GM19025 (cell line): ENCODE measurements at regions not wholly inside any gene's neighbourhood (a gene's known extent, or its start where the extent isn't known, plus 50 kb on each side); places are given as distances from the start of the nearest gene placed in this dataset.
"Not testable (repeated sequence)": the region's sequence is repeated elsewhere in the genome, so short reads cannot be mapped to it uniquely, and the experiment has no call there.

Experiments
- ATAC-seq: cut with Tn5 transposase; IDR thresholded peaks from one replicate; pipeline ENCODE4 v1.9.1; 2021; ENCODE audit warnings: mild to moderate bottlenecking, low read depth, moderate library complexity; ENCODE audit not compliant: unreplicated experiment

DNA sequence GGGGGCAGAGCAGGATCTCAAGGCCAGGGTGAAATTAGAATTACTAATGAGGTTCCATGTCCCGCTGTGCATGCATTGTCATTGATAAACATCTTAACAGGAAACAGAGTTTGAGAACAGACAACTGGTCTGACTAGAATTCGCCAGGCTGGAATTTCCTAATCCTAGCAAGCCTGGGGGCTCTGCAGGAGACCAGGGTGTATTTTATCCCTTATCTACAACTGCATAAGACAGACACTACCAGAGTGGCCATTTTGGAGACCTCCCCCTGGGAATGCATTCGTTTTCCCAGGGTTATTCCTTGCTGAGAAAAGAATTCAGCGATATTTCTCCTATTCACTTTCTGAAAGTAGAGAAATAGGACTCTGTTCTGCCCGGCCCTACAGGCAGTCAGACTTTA lies 1007.6 kb downstream of the SLC16A7 start:
- ATAC-seq: not testable (repeated sequence)

DNA sequence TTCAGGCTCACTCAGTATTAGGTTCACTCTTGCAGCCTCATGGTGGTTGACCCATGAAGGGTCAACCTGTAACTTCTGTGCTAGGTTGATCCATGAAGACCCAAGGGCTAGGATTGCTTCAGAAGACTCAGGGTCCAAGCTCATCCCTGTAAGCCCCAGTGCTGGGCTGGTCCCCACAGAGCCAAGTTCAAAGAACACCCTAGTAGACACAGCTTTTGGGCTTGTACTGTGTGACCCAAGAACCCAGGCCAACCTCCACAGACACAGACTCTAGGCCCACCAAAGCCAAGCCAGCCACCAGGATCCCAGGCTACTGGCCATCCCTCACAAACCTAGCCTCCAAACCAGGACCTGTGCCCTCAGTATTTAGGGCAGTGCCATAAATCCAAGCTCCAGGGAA lies 1020.6 kb downstream of the SLC16A7 start:
- no peak for ATAC-seq

DNA sequence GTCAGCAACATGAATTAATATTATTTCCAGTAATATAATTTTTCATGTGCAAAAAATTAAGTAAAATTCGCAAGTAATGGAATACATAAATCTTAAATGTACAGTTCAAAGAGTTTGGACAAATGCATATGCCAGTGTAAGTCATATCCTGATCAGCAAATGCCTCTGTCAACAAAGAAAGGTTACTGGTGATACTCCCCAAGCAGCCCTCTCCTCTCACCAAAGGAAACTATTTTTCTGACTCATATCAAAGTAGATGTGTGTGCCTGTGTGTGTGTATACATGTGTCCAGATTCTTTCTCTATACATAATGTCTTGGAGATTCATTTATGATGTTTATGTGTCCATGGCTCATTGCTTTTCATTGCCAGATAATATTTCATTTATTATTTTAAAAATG lies 1035.0 kb downstream of the SLC16A7 start:
- no peak for ATAC-seq

DNA sequence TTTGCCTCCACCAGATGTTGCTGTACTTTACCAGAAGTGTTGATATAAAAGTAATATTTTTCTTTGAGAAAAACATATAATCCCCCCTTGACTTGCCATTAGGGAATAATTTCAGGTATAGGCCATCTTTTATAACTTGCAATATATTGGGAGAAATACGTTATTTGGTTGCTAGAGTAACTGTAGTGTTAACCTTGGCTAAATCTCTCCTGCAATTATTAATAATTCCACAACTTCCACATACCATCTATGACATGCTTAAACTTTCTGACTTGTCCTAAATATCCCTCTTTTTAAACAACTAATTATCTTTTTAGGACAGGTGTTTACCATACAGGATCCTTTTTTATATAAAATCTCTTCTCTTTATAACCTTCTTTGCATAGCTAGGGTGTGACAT lies 1048.2 kb downstream of the SLC16A7 start:
- ATAC-seq: no peak

DNA sequence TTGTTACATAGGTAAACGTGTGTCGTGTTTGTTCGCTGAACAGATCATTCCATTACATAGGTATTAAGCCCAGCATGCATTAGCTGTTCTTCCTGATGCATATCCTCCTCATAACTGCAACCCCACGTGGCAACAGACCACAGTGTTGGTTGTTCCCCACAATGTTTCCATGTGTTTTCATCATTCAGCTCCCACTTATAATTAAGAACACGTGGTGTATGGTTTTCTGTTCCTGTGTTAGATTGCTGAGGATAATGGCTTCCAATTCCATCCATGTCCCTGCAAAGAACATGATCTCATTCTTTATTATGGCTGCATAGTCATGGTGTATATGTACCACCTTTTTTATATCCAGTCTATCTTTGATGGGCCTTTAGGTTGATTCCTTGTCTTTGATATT lies 1071.1 kb downstream of the SLC16A7 start:
- ATAC-seq: no peak

DNA sequence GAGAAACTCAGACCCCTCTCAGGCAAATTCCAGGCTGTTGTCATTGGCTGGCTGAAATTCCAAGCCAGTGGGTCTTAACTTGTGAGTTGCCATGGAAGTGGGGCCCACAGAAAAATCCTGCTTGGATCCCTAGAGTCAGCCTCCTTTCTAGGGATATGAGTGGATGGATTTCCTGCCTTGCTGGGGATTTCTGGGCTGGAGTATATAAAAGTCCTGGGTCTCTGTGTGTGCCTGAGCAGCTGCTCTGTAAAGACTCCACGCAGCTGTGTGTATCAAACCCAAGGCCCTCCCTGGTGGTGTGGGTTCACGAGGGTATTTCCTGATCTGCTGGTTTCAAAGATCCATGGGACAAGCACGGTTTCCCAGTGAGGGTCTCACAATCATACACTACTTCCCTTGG lies 1077.1 kb downstream of the SLC16A7 start:
- ATAC-seq: no peak

DNA sequence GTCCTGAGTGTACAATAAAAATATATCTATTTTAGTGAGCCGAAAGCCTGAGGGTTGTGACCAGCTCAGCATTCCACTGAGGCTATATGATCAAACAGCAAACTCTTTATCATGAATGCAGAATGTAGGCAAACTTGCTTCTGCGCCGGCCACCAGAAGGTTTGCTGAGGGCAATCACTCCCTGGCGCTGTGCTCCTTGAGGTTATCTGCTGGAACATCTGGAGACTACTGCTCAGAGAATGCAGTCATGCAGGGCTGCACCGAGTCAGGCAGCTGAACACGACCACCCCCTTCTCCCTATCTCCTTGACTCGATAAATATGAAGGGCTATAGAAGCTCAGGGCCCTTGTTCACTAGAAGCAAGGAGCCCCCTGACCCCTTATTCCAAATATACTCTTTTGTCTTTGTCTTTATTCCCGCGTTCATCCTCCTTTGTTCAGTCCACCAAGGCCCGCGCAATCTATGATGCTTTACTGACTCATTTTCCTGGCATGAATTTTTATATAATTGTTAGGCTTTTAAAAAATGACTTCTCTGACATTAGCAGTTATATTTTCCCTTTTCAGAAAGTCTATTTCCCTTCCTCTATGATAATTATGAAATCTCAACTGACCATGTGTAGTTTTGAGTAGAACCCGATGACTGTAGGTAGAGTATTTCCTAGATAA lies 1089.3 kb downstream of the SLC16A7 start:
- no peak for ATAC-seq

DNA sequence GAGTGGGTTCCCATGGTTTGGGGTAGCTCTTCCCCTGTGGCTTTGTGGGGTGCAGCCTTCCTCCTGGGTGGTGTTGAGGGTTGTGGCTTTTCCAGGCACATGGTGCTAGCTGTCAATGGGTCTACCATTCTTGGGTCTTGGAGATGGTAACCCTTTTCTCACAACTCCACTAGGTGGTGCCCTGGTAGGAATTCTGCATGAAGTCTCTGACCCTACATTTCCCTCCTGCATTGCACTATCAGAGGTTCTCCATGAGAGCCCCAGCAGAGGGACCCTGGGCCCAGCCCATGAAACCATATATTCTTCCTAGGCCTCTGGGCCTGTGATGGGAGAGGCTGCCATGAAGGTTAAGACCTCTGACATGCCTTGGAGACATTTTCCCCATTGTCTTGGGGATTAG lies 1093.3 kb downstream of the SLC16A7 start:
- ATAC-seq: no peak

DNA sequence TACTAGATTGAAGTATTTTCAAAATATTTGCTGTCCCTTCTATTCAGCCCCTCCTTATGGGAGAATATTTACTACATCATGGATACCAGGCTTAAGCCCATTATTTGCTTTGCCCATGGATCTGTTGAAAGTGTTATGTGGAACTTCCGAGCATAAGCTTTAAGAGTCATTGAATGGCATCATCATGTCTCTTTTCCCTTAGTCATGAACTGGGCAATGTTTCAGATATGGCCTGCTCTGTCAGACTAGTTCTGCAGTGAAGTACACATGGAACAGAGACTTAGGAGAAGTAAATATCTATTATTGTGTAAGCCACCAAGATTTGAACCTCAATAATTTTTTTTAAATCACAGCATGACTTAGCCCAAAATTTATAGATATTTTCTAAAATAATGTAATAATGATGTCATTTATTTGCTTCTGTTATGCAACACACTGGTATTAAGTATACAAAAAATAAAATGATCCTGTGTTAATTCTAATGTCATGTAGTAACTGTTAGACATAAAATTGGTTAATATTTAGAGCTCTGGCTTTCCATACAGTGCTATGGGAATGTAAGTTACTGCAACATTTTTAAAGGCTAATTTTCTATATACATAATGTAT lies 1097.3 kb downstream of the SLC16A7 start:
- ATAC-seq: no peak

DNA sequence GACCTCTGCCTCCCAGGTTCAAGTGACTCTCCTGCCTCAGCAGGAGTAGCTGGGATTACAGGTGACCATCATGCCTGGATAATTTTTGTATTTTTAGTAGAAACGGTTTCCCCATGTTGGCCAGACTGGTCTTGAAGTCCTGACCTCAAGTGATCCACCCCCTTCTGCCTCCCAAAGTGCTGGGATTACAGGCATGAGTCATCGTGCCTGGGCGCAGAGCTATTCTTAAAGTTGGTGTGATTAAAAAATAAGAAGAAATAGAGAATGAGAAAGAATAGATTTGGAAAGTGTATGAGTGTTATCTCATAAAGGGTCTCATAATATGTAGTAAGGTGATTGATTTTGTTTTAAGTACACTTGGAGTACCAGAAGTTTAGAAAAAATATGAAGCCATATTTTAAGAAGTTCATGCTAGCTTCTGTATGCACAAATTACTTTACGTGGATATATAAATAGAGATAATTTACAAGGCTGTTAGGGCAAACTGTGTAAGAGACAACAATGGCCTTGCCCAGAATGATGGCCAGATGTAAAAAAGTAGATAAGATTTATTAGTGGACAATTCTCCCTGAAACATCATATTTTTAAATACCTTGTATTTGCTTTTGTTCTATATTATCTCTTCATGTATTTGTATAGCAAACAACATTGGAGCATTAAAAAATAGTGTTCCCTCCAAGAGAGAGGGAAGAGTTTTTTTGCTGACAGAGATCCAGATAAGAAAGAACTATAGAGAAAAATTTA lies 1108.5 kb downstream of the SLC16A7 start:
- no peak for ATAC-seq

DNA sequence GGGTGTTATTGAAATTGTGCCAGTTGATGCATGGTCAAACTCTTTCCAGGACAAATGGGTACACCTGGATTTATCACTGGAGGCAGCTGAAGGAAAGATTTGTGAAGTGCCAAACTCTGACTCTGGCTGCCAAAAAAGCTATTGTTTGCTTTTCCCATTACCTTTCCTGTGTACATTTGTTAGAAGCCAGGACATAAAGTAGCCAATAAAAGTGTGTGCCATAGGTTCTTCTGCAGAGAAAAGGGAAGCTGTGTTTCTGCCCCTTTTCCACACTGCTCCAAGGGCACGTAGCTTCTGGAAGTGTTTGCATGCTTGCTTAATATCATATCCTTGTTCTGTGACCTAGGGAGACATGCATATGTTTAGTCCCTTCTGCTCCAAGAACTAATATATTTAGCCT lies 1114.4 kb downstream of the SLC16A7 start:
- no peak for ATAC-seq

DNA sequence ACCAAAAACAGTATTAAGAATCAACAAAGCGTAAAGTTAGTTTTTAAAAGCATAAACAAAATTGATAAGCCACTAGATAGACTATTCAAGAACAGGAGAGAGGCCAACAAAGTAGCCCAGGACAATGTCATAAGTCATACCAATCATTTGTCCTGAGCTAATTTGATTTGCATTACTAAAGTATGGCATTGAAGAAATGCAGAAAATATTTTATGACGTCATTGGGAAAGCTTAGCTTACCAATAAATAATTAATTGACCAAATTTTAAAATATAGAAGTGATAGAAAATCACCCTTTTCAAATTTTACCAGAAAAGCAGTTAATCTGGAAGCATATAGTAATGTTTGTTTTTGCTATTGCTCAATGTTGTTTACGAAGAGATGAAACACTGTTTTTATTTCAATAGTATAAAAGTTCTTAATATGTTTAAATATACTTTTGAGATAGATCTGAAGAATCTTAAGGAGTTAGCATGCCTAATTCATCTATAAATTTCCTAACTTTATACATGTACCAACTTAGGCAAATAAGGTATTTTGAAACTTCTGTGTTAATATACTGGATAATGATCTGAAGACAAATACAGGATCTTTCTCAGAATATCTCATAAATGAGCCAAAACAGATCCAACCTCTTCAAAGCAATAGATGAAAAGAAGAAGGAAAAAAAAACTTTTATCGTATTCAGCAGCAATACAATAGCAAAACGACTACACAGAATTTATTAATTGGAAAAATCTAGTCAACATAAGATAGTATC lies 1118.5 kb downstream of the SLC16A7 start:
- ATAC-seq: no peak

DNA sequence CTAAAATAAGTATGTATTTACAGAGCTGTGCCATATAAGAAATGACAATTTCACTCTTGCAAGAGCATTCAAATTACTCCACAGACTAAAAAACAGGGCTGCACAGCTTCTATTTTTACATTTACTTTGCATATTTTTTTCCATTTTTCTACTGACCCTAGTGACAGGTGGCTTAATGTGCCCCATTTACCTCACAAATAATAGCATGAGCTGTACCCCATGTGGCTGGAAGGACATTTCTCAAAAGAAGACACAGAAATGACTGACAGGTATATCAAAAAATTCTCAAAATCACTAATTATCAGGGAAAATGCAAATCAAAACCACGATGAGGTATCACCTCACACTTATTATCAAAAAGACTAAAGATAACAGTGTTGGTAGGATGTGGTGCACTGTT lies 1128.6 kb downstream of the SLC16A7 start:
- no peak for ATAC-seq

DNA sequence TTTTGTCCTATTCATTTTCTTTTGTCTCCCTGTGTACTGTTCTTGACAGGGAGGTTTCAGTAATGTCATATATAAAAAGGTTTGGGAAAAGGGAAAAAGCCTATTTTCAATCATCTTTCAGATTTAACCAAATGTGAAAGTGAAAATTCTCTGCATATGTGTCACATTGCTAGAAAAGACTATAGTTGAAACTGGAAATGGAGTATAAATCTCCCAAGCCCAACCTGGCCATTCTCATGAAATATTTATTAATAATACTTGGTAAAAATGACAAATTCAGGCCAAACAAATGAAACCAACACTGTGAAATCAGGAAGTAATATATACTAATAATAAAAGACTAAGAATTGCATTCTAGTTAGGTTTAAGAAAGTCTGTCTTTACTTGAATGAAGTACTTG lies 1129.2 kb downstream of the SLC16A7 start:
- no peak for ATAC-seq

DNA sequence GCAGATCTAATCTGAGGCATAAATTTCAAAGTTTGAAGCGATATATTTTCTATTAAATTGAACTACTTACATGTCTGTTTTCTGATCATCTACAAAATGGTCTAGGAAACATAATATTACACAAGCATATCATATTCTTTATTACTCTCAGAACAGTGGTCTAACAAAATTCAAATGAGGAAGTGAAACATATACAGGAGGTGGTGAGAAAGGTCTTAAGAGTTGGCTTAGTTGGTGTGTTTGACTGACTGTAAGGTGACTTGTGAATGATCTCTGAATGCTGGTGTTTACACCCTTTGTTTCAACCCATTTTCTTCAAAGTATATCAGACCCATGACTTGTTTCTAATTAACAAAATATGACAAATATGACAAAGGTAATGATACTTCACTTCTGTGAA lies 1156.8 kb downstream of the SLC16A7 start:
- no peak for ATAC-seq

DNA sequence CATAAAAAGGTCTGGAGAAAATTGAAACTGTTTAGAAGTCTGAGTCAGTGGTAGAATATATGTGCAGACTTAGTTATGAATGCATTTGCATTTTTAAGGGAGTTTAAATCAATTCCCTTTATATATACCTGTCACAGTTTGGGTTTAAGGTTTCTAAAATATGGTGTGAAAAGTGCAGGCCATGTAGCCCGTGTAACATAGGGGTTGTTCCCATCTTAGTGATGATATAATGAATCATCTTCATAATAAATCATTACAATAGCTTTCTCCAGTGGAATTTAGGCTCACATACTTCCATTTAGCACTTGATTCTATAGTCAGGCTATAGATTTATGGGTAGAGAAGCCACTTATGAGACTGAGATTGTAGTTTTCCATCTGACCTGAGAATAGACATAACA lies 1162.4 kb downstream of the SLC16A7 start:
- ATAC-seq: no peak

DNA sequence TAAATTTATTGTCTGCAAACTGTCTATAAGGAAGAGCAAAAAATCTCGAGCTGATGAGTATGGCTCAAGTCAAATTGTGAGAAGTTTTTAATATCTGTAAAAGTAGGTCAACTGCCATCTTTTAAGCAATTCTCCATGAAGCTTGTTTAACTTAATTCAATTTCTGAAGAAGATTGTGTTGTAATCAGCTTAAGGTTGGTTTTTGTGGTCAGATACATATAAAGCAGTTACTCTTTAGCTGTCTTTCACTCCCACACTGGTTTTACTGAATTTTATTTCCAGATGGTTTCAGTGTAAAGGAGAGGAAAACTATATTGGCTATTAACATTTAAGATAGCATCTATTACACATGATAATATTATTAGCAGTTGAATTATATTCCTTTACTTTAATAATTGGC lies 1165.1 kb downstream of the SLC16A7 start:
- ATAC-seq: no peak

DNA sequence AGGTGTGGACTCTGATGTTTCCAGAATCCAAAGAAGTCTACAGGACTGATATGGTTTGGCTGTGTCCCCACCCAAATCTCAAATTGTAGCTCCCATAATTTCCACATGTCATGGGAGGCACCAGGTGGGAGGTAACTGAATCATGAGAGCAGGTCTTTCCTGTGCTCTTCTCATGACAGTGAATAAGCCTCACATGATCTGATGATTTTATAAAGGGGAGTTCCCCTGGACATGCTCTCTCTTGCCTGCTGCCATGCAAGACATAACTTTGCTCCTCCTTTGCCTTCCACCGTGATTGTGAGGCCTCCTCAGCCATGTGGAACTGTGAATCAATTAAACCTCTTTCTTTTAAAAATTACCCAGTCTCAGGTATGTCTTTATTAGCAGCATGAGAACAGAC lies 1205.3 kb downstream of the SLC16A7 start:
- ATAC-seq: not testable (repeated sequence)

DNA sequence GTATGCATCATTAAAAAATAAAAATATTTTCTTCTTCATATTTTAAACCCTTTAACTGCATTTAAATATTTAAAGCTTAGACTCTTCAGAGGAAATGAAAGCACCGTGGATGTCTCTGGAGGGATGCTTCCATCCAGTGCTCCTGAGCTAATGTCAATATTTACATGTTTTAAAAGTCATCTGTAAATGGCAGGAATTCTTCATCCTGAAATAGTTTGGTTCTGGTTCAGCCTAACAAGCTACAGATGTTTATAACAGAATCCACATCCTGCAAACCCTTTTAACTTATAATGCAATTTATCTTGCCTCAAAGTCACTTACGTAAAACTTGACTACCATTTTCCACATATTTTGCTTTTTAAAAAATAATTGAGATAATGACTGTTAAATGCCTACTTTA lies 1207.3 kb downstream of the SLC16A7 start:
- no peak for ATAC-seq

DNA sequence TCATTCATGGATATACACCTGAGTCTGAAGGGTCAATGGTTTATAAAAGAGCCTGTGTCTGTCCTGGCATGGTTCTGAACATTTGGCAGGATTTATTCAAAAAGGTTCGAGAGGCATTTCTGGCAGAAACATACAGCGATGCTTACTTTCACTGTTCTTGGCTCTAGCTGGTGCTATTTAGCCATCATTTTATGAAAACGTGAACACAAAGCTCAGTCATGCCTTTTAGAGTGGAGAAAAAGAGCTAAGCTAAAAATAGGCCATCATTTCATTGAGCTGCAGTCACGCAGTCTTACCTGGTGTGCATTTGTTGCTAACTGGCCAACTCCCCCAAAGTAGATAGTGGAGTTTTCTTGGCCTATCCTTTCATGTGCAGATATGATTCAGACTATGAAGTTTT lies 1209.5 kb downstream of the SLC16A7 start:
- no peak for ATAC-seq

DNA sequence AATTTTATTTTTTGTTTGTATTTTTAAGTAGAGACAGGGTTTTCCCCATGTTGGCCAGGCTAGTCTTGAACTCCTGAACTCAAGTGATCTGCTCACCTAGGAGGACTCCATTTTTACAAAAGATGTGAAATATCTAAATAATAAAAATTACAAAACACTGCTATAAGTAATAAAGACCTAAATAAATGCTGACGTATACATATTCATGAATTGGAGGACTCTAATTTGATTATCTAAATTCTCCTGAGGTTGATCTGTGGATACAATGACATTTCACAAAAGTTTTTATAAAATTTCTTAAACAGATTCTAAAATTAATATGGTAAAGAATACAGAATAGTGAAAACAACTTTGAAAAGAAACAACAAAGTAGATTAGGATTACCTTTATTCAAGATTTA lies 1224.0 kb downstream of the SLC16A7 start:
- no peak for ATAC-seq
